EL (cell line): ENCODE measurements at regions not wholly inside any gene's neighbourhood (a gene's known extent, or its start where the extent isn't known, plus 50 kb on each side); places are given as distances from the start of the nearest gene placed in this dataset.
"Not testable (repeated sequence)": the region's sequence is repeated elsewhere in the genome, so short reads cannot be mapped to it uniquely, and the experiment has no call there.

Experiments
- DNase-seq: peaks from one replicate; pipeline ENCODE4 v3.0.0-alpha.2; 2016

GRCh38 chr10:58066126-58066525 is 201.6 kb downstream of the IPMK start:
- no peak for DNase-seq

- DNase-seq = no peak
These were observed 202.2 kb downstream of the IPMK start for GRCh38 chr10:58065529-58065815.

GRCh38 chr10:58064714-58065528 is 202.8 kb downstream of the IPMK start:
- DNase-seq = peak; percentile 55

- no peak for DNase-seq
These were observed 203.7 kb downstream of the IPMK start for GRCh38 chr10:58063861-58064480.

GRCh38 chr10:58058683-58059082 is 209.0 kb downstream of the IPMK start:
- not testable (repeated sequence) for DNase-seq

GRCh38 chr10:58054881-58055280 is 212.8 kb downstream of the IPMK start:
- no peak for DNase-seq

- DNase-seq = peak; percentile 5
These were observed 214.9 kb downstream of the IPMK start for GRCh38 chr10:58052772-58053171.

GRCh38 chr10:58050575-58050974 is 217.1 kb downstream of the IPMK start:
- DNase-seq = no peak

- no peak for DNase-seq
These were observed 218.8 kb downstream of the IPMK start for GRCh38 chr10:58048936-58049335.

GRCh38 chr10:58044072-58044471 is 223.6 kb downstream of the IPMK start:
- peak; percentile 89 for DNase-seq

GRCh38 chr10:58041901-58042300 is 225.8 kb downstream of the IPMK start:
- DNase-seq = no peak

GRCh38 chr10:58030208-58030607 is 237.5 kb downstream of the IPMK start:
- no peak for DNase-seq

- DNase-seq = peak; percentile 93
These were observed 238.9 kb downstream of the IPMK start for GRCh38 chr10:58028597-58029366.

- DNase-seq = peak; percentile 30
These were observed 240.3 kb downstream of the IPMK start for GRCh38 chr10:58027426-58027825.

- no peak for DNase-seq
These were observed 241.7 kb downstream of the IPMK start for GRCh38 chr10:58026036-58026435.

GRCh38 chr10:58023341-58024073 is 244.2 kb downstream of the IPMK start:
- DNase-seq = peak; percentile 90

GRCh38 chr10:58019863-58020537 is 247.7 kb downstream of the IPMK start:
- DNase-seq = no peak

GRCh38 chr10:58017719-58018367 is 249.9 kb downstream of the IPMK start:
- peak; percentile 90 for DNase-seq

GRCh38 chr10:58016614-58017013 is 251.1 kb downstream of the IPMK start:
- DNase-seq = no peak

- DNase-seq = peak; percentile 48
These were observed 253.3 kb downstream of the IPMK start for GRCh38 chr10:58014436-58014835.

- DNase-seq = no peak
These were observed 254.3 kb downstream of the IPMK start for GRCh38 chr10:58013406-58013805.

- DNase-seq = no peak
These were observed 257.5 kb downstream of the IPMK start for GRCh38 chr10:58010073-58010702.
